IMR-90 (cell line): ENCODE measurements at regions not wholly inside any gene's neighbourhood (a gene's known extent, or its start where the extent isn't known, plus 50 kb on each side); places are given as distances from the start of the nearest gene placed in this dataset.

Experiments used
- CEBPB ChIP-seq: IDR thresholded peaks from 2 replicates; pipeline ENCODE4 v1.6.1; 2012; ENCODE audit warnings: low read depth, low read length, improper control_type of control experiment
- CTCF ChIP-seq: conservative IDR thresholded peaks from 2 replicates; pipeline ENCODE4 v1.5.1; 2012; ENCODE audit warnings: mild to moderate bottlenecking, low read depth, low read length, improper control_type of control experiment
- FOS ChIP-seq: fragments of 150-350 bp; IDR thresholded peaks from 2 replicates; pipeline ENCODE4 v1.6.1; 2016; ENCODE audit warnings: low read depth, low read length
- MAFK ChIP-seq: IDR thresholded peaks from 2 replicates; pipeline ENCODE4 v1.6.1; 2012; ENCODE audit warnings: low read depth, low read length, improper control_type of control experiment
- MAZ ChIP-seq: IDR thresholded peaks from 2 replicates; pipeline ENCODE4 v1.6.1; 2012; ENCODE audit warnings: low read depth, mild to moderate bottlenecking, low read length, improper control_type of control experiment, moderate library complexity, borderline replicate concordance
- MXI1 ChIP-seq: IDR thresholded peaks from 2 replicates; pipeline ENCODE4 v1.6.1; 2012; ENCODE audit warnings: low read depth, mild to moderate bottlenecking, low read length, moderate library complexity, borderline replicate concordance
- POLR2A ChIP-seq: IDR thresholded peaks from 2 replicates; pipeline ENCODE4 v1.6.1; 2012; ENCODE audit warnings: mild to moderate bottlenecking, low read depth, low read length
- RAD21 ChIP-seq: IDR thresholded peaks from 2 replicates; pipeline ENCODE4 v1.6.1; 2012; ENCODE audit warnings: low read length, improper control_type of control experiment
- SMC3 ChIP-seq: fragments of 150-350 bp; IDR thresholded peaks from 2 replicates; pipeline ENCODE4 v1.6.1; 2016; ENCODE audit warnings: low read depth, mild to moderate bottlenecking, antibody characterized with exemption, low read length, moderate library complexity
- USF2 ChIP-seq: fragments of 150-350 bp; IDR thresholded peaks from 2 replicates; pipeline ENCODE4 v1.6.1; 2017; ENCODE audit warnings: mild to moderate bottlenecking, antibody characterized with exemption, low read length, low read depth

- TF ChIP-seq MAZ (no peak), FOS (no peak), CTCF (no peak), RAD21 (no peak), POLR2A (no peak), SMC3 (no peak), CEBPB (0 out of 2 replicates have a peak, but pooled peaks have one; percentile 31), MXI1 (no peak), MAFK (no peak), USF2 (no peak)
These were observed 339.0 kb downstream of the RAD51AP2 start for GRCh38 chr2:17179145-17179808.
